GM21515 (cell line): ENCODE measurements at regions not wholly inside any gene's neighbourhood (a gene's known extent, or its start where the extent isn't known, plus 50 kb on each side); places are given as distances from the start of the nearest gene placed in this dataset.
"Not testable (repeated sequence)": the region's sequence is repeated elsewhere in the genome, so short reads cannot be mapped to it uniquely, and the experiment has no call there.

Source experiments
- ATAC-seq: cut with Tn5 transposase; IDR thresholded peaks from one replicate; pipeline ENCODE4 v1.9.1; 2021; ENCODE audit not compliant: unreplicated experiment

DNA sequence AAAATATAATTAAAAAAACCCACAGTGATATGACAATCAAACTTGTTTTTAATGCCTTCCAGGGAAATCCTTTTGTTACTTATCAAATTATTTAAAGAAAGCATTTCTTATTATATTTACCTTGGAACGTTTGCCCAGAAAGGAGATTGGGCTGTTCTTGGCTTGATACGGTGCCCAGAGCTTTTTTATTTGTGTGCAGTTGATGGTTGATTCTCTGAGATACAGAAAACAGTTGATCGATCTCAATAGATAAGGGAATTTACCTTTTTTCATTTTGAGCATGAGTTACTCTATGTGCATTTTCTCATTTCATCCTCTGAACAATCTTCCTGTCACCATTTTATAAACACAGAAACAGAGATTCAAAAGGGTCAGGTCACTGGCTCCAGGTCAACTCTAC, 72.5 kb upstream of the NEDD9 start:
- no peak for ATAC-seq

DNA sequence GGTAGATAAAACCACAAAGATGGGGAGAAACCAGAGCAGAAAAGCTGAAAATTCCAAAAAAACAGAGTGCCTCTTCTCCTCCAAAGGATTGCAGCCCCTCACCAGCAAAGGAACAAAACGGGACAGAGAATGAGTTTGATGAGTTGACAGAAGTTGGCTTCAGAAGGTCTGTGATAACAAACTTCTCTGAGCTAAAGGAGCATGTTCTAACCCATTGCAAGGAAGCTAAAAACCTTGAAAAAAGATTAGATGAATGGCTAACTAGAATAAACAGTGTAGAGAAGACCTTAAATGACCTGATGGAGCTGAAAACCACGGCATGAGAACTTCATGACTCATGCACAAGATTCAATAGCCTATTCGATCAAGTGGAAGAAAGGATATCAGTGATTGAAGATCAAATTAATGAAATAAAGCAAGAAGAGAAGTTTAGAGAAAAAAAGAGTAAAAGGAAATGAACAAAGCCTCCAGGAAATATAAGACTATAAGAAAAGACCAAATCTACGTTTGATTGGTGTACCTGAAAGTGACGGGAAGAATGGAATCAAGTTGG, 67.5 kb upstream of the NEDD9 start:
- ATAC-seq, result not testable (repeated sequence)

DNA sequence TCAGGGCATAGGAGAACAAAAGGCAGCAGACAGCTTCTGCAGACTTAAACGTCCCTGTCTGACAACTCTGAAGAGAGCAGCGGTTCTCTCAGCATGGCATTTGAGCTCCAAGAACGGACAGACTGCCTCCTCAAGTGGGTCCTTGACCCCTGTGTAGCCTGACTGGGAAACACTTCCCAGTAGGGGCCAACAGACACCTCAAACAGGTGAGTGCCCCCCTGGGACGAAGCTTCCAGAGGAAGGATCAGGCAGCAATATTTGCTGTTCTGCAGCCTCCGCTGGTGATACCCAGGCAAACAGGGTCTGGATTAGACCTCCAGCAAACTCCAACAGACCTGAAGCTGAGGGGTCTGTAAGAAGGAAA, 66.9 kb upstream of the NEDD9 start:
- ATAC-seq, result not testable (repeated sequence)

DNA sequence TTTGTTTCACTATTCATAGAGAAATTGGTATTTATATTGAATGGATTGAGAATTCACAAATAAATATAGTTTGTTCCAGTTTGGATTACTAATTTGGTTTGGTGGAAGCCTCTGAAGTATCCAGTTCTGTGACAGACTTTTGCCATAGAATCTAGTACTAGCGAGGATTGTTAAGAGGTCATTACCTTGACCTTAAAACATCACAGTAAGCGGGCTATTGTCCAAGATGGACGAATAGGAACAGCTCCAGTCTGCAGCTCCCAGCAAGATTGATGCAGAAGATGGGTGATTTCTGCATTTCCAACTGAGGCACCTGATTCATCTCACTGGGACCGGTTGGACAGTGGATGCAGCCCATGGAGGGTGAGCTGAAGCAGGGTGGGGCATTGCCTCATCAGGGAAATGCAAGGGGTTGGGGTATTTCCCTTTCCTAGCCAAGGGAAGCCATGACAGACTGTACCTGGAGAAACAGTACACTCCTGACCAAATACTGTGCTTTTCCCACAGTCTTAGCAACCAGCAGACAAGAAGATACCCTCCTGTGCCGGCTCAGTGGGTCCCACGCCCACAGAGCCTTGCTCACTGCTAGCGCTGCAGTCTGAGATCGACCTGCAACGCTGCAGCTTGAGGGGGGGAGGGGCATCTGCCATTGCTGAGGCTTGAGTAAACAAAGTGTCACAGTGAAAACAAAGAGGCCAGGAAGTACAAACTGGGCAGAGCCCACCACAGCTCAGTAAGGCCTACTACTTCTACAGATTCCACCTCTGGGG, 66.4 kb upstream of the NEDD9 start:
- no peak for ATAC-seq

DNA sequence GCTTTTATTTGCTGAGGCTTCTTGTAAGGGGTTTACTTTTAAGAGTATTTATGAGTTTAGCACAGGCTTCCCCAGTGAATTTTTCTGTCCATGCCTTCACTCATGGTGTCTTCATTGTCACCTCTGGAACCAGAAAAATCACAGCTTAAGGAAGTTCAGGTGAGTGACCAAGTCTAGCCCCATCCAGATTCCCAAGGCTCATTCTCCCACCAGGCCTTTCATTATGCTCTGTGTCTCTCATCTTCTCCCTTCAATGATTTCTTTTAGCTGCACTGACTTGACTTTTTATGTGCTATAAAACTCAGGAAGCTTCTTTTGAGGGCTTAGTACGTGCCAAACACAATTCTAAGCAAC, 64.9 kb upstream of the NEDD9 start:
- ATAC-seq, result no peak

DNA sequence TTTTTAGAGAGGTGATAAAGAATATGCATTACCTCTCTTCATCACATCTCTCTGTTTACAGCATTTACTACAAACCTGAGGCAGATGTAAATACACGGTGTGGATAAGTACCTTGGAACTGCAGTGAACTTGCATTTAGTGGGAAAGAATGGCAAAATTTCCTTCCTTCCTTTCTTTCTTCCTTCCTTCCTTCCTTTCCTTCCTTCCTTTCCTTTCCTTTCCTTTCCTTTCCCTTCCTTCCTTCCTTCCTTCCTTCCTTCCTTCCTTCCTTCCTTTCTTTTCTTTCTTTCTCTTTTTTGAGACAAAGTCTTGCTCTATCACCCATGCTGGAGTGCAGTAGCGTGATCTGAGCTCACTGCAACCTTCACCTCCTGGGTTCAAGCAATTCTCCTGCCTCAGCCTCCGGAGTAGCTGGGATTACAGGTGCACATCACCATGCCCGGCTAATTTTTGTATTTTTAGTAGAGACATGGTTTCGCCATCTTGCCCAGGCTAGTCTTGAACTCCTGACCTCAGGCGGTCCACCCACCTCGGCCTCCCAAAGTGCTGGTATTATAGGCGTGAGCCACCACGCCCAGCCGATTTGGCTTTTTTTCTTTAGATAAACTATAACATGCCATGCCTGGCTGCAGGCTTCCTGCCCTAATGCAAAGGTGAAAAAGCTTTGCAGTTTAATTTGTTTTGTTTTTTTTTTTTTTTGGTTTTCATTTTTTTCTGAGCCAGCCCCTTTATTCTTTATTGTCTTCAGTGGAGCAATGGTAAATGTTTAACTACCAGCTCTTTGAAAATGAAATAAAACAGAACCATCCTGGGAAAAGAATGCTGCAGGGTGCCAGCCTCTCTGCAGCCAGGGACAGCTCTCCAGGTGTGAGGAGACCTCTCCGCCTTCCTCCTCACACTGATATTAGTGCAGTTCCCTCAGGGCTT, 64.2 kb upstream of the NEDD9 start:
- ATAC-seq, result no peak

DNA sequence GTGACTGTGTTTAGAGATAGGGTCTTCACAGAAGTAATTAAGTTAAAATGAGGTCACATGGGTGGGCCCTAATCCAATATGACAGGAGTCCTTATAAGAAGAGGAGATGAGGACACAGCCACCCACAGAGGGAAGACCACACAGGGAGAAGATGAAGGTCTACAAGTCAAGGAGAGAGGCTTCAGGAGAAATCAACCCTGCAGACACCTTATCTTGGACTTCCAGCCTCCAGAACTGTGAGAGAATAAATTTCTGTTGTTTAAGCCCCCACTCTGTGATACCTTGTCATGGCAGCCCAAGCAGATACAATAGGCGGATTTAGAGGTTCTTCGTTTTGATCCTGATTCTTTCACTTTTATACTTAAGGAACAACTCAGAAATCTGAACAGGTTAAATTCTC, 63.5 kb upstream of the NEDD9 start:
- ATAC-seq, result no peak

DNA sequence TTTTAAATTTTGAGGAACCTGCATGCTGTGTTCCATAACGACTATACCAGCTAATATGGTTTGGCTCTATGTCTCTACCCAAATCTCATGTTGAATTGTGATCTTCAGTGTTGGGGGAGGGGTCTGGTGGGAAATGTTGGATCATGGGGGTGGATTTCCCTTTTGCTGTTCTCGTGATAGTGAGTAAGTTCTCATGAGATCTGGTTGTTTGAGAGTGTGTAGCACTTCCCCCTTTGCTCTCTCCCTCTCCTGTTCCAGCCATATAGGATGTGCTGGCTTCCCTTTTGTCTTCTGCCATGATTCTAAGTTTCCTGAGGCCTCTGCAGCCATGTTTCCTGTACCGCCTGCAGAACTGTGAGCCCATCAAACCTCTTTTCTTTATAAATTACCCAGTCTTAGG, 61.8 kb upstream of the NEDD9 start:
- ATAC-seq, result no peak

DNA sequence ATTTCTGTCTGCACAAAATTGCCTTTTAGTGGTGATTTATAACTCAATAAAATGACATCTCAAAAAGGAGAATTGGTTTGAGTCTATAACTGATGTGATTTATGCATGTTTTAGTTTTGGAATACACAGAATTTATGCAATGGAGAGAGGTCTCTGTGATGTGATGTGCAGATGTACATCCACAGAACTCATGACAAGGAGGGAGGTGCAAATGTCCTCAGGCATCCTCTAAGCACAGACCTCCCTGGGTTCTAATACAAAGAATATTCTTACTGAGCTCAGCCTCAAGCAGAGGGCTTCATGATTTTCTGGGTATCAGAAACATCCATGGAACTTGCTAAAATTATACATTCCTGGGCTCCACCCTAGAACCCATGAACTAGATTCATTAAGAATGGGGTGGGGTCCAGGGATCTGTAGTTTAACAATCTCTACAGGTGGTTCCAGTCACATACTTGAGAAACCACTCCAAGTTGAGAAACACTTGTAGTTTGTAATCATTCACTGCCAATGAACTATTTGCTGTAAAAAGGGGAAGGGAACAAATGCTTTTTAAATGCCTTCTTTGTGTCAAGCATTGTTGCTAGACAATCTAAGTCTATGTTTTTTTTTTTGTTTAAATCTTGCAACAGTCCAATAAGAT, 60.2 kb upstream of the NEDD9 start:
- no peak for ATAC-seq

DNA sequence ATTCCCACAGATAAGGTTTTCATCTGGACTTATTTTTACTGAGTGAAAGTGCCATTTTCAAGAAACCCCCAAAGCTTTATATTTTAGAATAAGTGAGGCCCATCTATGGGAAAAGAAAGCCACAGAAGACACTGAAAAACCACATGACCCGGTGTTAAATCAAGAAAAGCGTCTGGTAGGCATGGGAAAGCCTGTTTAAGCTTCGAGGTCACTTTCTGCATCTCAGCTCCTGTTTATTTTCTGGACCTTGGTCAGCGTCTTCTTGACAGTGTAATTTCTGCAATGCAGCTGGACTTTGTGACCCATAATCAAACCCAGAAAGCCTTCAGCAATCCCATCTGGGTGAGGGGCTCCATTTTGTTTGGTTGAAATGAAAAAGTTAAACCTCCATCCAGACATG, 59.6 kb upstream of the NEDD9 start:
- no peak for ATAC-seq

DNA sequence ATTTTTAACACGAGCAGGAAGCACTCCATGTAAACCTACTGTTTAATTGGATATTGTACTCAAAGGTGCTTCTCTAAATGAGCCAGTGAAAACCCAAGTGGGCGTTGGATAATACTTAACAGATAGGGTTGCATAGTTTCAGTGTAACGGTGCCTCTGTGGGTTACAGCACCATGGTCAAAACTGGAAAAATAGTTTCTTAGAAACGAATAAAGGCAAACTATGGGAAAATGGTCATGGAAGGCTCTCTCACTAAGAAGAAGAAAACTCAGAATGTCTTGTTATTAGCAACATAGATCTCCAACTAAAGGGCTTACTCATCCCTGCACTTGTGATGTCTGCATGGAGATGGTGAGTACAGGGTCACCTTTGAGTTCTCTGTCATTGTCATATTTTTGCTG, 59.1 kb upstream of the NEDD9 start:
- no peak for ATAC-seq

DNA sequence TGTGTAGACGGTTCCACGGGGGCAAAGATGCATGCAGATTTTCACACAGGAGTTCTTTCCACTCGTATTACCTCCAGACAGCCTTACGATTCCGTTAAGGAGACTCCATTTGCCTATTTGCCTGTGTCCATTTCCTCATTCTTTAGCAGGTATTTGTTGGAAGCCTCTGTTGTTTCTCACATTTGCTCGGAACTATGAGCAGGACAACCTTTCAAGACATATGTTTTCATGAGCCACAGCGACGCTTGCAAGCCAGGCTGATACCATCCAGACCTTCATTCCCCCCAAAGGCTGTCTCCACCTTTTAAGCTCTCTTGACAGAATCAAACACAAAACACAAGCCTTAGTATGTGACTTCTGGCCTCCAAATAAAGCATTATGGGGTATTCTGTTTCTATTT, 57.6 kb upstream of the NEDD9 start:
- no peak for ATAC-seq

DNA sequence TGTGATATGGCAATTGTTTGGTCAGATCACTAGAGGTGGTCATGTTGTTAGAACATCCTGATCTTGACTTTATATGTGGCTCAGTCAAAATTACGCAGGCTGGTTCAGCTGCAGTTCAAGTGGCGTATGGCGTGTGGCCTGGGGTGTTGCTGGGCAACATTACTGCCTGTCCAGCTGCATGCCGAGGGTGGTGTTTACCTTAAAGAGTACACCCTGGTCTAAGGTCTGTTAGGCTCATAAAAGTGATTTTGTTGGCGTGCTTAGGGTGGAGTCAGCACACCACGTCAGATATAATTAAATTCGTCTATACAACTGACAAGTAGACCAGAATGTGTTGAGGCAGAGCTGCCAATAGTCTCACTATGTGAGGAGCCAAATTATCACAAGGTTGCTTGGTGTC, 55.6 kb upstream of the NEDD9 start:
- ATAC-seq, result no peak

DNA sequence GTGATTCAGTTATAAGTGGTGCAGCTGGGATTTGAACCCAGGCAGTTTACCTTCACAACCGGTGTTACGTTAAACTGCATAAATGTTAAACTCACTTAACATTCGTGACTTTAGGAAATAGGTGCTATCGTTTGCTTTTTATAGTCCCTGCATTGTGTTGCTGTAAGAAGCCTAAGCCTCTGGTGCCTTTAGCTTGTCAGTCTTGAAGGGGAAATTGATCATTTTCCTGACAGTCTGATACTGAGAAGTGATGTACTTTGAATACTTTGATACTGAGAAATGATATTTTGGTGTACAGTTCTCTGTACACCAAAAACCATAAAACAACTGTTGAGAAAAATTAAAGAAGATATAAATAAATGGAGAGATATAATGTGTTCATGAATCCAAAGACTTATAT, 52.5 kb upstream of the NEDD9 start:
- ATAC-seq, result no peak

DNA sequence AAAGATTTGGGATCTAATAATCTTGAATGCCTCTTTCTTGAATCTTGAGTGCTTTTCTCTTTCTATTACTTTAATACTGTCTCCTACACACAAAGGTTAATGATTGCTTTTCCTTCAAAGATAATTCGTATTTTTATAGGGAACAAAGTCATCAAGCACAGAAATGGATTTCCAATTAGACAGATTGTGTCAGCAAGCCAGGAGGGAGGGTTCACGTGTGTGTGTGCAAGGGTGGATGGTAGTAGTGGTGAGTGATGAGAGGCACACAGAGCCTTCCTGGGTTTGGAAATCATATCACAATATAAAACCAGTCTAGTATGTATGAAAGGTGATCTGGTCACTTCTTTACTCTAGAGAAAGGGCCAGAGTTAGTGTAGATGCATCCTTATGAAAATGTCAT, 51.2 kb upstream of the NEDD9 start:
- no peak for ATAC-seq

DNA sequence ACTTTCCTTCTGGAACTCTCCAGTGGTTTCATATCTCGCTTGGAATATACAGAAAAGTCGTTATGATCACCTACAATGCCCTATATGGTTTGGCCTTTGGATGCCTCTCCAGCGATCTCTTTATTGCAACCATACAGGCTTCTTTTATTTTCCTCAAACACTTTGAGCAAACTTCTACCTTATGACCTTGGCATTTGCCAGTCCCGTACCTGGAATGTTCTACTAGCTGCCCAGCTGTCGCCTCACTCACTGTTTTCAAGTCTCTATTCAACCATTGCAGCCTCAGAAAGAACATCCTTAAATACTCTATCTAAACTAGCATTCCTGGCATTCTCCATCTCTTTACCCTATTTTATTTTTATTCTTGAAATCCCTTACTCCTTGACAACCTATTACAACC, 50.4 kb upstream of the NEDD9 start:
- ATAC-seq, result no peak
